Fibroblast of peridontal ligament (primary cell): ENCODE measurements at regions not wholly inside any gene's neighbourhood (a gene's known extent, or its start where the extent isn't known, plus 50 kb on each side); places are given as distances from the start of the nearest gene placed in this dataset.
"Not testable (repeated sequence)": the region's sequence is repeated elsewhere in the genome, so short reads cannot be mapped to it uniquely, and the experiment has no call there.

ENCODE experiments used
- DNase-seq: peaks from one replicate; pipeline ENCODE4 v3.0.0-alpha.2; 2010; ENCODE audit errors: extremely low read depth

DNA sequence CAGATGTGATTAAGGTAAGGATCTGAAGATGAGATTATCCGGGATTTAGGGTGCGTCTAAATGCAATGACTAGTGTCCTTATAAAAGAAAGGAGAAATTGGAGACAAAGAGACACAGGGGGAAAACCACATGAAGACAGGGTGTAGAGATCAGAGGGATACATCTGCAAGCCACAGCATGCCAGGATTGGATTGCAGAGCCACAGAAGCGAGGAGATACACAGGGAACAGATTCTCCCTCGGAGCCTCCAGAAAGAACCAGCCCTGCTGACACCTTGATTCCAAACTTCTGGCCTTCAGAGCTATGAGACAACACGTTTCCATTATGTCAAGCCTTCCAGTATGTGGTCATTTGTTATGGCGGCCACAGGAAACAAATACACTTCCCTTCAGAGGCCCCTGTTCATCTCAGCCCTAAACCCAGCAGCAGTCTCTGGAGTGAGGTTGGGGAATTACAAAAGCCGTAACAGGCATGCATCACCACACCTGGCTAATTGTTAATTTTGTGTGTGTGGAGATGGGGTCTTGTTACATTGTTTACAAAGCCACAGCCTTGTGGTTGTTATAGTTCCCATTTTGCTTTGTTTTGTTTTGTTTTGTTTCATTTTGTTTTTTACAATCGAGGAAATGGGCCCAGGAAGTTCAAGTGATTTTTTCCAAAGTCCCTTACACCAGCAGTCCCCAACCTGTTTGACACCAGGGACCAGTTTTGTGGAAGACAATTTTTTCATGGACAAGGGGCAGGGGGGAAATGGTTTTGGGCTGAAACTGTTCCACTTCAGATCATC is 51.6 kb upstream of the LYRM9 start:
- DNase-seq = no peak

GRCh38 chr17:27945333-27945616 is 52.1 kb upstream of the LYRM9 start:
- no peak for DNase-seq

GRCh38 chr17:27945953-27946352 is 52.8 kb upstream of the LYRM9 start:
- no peak for DNase-seq

DNA sequence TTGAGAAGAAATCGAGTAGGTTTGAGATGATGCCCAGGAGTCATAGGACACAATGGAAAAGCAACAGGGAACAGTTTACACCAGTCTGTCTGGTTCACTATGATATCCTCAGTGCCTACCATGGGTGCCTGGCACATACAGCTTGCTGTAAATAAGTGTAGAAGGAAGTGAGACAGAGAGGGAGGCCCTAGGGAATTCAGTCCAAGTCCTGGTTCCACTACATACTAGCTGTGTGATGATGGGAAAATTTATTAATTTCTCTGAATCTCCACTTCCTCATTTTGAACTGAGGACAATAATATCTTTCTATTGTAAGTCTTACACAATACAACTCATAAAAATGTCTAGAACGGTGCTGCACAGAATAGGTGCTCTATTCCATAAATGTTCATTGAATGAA is 53.3 kb upstream of the LYRM9 start:
- DNase-seq = no peak

- DNase-seq = no peak
Measured at GRCh38 chr17:27947005-27947406, 53.8 kb upstream of the LYRM9 start.

DNA sequence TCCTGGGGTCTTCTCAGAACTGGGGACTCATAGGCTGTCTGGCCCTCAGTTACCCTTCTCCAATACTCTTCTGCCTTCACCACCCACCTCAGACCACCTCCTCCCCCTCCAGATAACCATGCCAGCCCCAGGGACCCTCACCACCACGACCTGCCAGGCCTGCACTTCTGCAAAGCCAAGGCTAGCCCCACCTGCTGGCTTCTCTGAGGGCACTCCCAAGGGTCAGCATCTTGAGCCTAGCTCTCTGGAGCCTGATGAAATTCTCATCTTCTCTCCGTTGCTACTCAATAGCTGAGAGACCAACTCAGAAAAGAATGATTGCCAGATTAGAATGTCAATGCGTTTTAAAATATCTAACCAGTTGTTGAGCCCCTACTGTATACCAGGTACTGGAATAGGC is 56.1 kb upstream of the LYRM9 start:
- no peak for DNase-seq

DNA sequence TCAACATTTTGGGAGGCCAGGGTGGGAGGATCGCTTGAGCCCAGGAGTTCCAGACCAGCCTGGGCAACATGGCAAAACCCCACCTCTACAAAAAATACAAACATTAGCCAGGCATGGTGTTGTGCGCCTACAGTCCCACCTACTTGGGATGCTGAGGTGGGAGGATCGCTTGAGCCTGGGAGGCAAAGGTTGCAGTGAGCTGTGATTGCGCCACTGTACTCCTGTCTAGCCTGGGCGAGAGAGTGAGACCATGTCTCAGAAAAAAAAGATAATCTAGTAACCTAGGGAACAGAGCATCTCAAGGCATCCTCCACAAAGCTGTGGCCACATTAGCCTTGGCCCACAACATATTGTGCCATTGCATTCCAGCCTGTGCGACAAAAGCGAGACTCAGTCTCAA is 57.1 kb upstream of the LYRM9 start:
- DNase-seq = not testable (repeated sequence)

DNA sequence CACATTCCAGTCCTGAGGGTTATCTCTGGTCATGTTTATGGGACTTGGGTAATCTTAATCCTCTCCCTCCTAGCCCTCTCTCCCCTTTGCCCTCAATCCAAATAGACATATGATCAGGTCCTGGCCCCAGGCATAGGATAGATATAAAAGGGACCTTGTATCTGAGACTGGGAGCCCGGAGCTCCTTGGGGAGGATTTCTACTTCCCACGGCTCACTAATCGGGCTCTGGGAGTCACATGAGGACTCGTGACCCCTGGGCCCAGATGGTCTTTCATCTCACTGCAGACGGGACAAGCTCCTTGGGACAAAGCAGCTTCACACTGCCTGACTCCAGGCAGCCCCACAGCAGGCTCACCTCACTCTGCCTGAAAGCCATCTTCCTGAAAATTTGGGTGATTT is 57.8 kb upstream of the LYRM9 start:
- no peak for DNase-seq

- no peak for DNase-seq
Measured at GRCh38 chr17:27951872-27952271, 58.7 kb upstream of the LYRM9 start.

- no peak for DNase-seq
Measured at GRCh38 chr17:27952366-27952765, 59.2 kb upstream of the LYRM9 start.

GRCh38 chr17:27954548-27955495 is 61.7 kb upstream of the LYRM9 start:
- no peak for DNase-seq

- no peak for DNase-seq
Measured at GRCh38 chr17:27956601-27957445, 63.7 kb upstream of the LYRM9 start.

DNA sequence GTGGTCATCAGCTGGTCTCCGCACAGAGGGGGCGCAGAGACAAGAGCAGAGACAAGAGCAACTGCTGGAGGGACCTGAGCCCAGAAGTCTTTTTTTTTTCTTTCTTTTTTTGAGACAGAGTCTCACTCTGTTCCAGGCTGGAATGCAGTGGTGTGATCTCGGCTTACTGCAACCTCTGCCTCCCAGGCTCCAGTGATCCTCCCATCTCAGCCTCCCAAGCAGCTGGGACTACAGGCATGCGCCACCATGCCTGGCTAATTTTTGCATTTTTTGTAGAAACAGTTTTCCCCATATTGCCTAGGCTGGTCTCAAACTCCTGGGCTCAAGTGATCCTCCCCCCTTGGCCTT is 64.3 kb upstream of the LYRM9 start:
- not testable (repeated sequence) for DNase-seq

- no peak for DNase-seq
Measured at GRCh38 chr17:27958708-27959381, 65.7 kb upstream of the LYRM9 start.

DNA sequence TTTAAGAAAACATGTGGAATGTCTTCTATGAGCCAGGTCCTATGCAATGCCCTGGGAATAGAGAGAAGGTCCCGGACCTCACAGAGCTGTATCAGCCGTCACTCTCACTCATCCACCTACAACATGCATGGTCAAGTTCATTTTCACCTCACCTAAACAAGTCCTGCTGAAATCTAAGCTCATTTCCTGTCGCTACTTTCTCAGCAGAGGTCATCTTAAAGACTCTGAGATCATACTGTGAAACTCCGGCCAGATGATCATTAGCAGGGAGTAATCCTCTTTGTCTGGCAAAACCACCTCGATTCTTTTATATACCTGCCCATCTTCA is 66.2 kb upstream of the LYRM9 start:
- DNase-seq = no peak

- no peak for DNase-seq
Measured at GRCh38 chr17:27960183-27960849, 67.2 kb upstream of the LYRM9 start.

- DNase-seq = not testable (repeated sequence)
Measured at GRCh38 chr17:27962581-27962980, 69.4 kb upstream of the LYRM9 start.

DNA sequence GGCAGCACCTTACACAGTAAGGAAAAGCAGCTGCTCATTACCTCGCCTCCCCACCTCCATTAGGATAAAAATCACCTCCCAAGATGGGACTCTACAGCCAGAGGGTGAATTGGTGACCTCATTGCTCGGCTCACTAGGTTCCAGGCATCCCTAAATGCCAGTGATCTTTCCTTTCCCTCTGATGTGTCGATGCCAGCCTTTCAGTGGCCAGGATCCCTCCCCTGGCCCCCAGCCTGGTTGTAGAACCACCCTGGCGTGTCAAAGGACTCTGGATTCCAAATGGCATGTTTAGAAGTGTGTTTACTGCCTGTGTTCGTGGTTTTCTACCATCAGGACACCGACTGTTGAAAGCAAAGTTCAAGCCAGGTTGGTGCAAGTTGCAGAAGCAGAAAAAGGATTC is 72.1 kb upstream of the LYRM9 start:
- DNase-seq = no peak

GRCh38 chr17:27968206-27968732 is 74.2 kb upstream of the NLK start:
- no peak for DNase-seq

DNA sequence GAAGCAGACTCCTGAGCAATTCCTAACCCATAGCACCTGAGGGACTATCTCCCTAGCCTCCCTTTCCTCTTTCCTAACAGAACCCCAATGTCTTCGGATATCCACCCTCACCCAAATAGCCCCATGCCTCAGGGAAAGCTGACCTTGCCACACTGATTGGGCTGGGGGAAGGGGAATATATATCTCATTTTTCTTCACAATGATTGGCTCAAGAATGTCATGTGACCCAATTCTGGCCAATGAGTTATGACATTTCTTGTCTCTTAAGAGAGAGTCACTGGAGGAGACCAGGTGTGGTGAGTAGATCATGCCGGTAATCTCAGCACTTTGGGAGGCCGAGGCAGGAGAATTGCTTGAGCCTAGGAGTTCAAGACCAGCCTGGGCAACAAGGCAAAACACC is 71.9 kb upstream of the NLK start:
- DNase-seq = no peak
